Adipocyte (in vitro differentiated cells): ENCODE measurements at regions not wholly inside any gene's neighbourhood (a gene's known extent, or its start where the extent isn't known, plus 50 kb on each side); places are given as distances from the start of the nearest gene placed in this dataset.

Source experiments
- DNase-seq: peaks from one replicate; pipeline ENCODE4 v3.0.0-alpha.2; 2015; ENCODE audit warnings: low read depth
- H3K27me3 ChIP-seq: replicated peaks from 2 replicates; pipeline ENCODE4 v1.7.0; 2013; ENCODE audit warnings: mild to moderate bottlenecking, low read length, moderate library complexity; ENCODE audit not compliant: control insufficient read depth, insufficient read depth
- H3K36me3 ChIP-seq: 2 replicates; pipeline ENCODE4 v1.7.0; 2013; ENCODE audit warnings: low read length, mild to moderate bottlenecking, moderate library complexity; ENCODE audit not compliant: control insufficient read depth, insufficient read depth, severe bottlenecking
- H3K4me1 ChIP-seq: 2 replicates; pipeline ENCODE4 v1.7.0; 2013; ENCODE audit warnings: mild to moderate bottlenecking, low read length, moderate library complexity; ENCODE audit not compliant: control insufficient read depth, insufficient read depth
- H3K4me3 ChIP-seq: 2 replicates; pipeline ENCODE4 v1.7.0; 2013; ENCODE audit warnings: mild to moderate bottlenecking, low read length, moderate library complexity
- H3K9ac ChIP-seq: 2 replicates; pipeline ENCODE4 v1.7.0; 2013; ENCODE audit warnings: mild to moderate bottlenecking, low read length, moderate library complexity
- H3K9me3 ChIP-seq: 2 replicates; pipeline ENCODE4 v1.7.0; 2013; ENCODE audit warnings: mild to moderate bottlenecking, low read length, moderate library complexity; ENCODE audit not compliant: control insufficient read depth

DNA sequence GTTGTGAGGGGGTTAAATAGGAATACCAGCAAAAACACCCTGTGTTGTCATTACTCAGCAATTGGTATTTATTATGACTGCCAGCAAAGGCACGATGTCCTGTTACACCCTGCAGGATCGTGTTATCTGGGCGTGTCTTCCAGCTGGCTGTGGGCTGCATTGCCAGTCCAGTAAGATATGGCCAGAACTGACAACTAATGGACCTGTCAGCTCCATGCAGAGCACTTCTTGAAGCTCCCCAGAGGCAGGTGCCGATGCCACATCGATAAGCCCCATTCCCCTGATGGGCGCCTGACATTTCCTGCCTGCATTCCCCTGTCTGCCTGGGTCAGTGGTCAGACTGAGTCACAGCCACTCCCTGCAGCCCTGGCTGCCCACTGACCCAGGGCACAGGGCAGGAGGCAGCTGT, 79.7 kb upstream of the RASGRF1 start:
- H3K36me3 ChIP-seq = no peaks in the 10 kb centered on the region
- H3K4me3 ChIP-seq = peak overlapping the region; percentile 14
- no peaks in the 10 kb centered on the region for H3K9me3 ChIP-seq
- no peak overlapping the region for H3K9ac ChIP-seq
- peaks cover 24% of the 10 kb centered on the region for H3K27me3 ChIP-seq
- DNase-seq = peak; percentile 22
- peaks cover 15% of the 10 kb centered on the region for H3K4me1 ChIP-seq

DNA sequence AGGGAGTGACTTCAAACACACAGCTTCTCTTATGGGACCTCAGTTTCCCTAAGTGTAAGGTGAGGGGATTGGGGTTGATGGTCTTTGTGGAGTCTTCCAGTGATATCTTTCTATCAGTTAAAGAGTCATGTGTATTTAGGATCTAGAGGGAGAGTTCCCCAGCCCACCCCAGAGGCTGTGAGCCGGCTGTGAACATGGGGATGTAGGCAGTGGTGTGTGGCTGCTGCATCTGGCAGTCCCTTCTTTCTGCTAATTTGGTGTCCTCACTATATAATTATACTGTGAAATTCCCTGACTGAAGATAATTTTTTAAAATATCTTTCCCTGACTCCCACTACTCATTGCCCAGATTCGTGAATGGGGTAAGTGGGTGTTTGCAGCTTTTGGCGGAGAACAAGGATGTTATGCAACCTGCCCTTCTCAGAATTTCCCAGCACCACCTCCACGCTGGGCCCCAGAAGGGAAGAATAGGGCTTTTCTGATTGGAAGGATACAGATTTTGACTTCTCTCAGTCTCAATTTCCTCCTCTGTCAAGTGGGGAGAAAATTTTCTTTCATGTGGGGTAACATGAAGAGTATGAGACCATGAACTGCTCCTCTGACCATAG, 79.0 kb upstream of the RASGRF1 start:
- H3K4me3 ChIP-seq = peak overlapping the region; percentile 14
- H3K9me3 ChIP-seq = no peaks in the 10 kb centered on the region
- H3K27me3 ChIP-seq = peaks cover 19% of the 10 kb centered on the region
- no peak for DNase-seq
- H3K36me3 ChIP-seq = no peaks in the 10 kb centered on the region
- H3K4me1 ChIP-seq = peaks cover 15% of the 10 kb centered on the region
- H3K9ac ChIP-seq = no peak overlapping the region

DNA sequence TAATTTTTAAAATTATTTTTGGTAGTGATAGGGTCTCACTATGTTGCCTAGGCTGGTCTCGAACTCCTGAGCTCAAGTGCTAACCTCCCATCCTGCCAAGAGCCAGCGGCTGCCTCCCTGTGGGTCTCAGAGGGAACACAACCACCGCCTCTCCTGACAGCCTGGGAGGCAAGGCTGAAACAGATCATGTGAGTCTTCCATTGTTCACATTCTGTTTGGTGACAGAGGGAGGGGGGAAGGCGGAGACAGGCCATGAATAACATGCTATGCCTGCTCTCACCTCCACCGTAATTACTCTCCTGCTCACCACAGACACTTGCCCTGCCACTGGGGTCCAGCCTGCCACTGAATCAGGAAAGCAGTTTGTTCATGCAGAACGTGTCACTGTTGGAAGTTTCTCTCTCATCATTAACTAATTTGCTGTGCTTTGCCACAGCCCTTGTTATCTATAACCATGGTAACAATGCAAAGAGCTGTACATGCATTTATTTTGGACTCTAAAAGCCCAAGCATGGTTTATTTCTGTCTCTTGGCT, 78.4 kb upstream of the RASGRF1 start:
- DNase-seq = no peak
- no peaks in the 10 kb centered on the region for H3K9me3 ChIP-seq
- peaks cover 15% of the 10 kb centered on the region for H3K4me1 ChIP-seq
- peaks cover 18% of the 10 kb centered on the region for H3K27me3 ChIP-seq
- no peak overlapping the region for H3K4me3 ChIP-seq
- no peak overlapping the region for H3K9ac ChIP-seq
- H3K36me3 ChIP-seq = no peaks in the 10 kb centered on the region

DNA sequence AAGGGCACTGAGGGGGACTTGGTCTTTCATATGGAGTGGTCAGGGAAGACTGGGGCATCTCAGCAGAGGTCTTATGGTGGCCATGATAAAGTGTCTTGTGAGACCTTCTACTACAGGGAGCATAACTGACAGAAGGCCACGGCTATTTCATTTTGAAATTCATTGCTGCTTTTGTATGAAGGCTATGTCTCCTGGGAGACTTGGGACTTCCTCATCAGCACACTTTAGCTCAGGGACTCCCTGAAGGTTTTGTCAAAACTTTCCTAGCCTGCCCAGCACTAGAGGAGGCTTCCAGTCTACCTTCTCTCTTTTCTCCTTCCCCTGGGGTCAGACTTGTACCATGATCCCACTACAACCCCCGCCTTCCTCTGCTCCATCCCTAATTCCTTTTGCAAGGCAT, 77.2 kb upstream of the RASGRF1 start:
- Histone ChIP-seq H3K9me3 (no peaks in the 10 kb centered on the region), H3K36me3 (no peaks in the 10 kb centered on the region), H3K27me3 (peaks cover 19% of the 10 kb centered on the region), H3K9ac (no peak overlapping the region), H3K4me1 (peaks cover 15% of the 10 kb centered on the region), H3K4me3 (no peak overlapping the region)
- no peak for DNase-seq

DNA sequence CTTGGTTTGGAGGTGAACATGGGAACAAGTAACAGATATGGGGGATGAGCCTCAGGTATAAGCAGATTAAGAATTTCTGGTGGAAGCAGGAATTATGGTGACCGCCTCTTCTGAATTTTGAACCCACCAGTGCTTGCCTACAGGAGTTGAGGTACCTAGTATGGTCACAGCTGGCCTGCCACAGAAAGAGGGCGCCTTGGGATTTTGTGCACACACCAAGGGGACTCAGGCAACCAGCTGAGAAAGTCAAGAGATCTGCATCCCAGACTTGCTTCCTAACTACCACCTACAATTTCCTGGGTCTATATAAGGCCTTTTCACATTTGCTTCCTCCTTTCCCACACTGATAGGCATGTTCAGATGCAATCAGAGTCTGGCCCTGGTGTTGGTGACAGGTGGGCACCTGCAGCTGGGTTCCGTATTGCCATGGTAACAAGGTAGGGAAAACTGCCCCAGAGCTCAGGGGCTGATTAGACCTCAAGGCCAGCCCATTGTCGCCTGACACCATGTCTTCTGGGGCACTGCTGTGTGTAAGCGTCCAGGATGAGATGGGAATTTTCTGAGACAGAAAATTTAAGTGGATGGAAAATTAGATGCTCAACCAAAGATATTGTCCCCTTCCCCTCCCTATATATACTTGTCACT, 75.9 kb upstream of the RASGRF1 start:
- Histone ChIP-seq H3K27me3 (peaks cover 16% of the 10 kb centered on the region), H3K4me1 (peaks cover 22% of the 10 kb centered on the region), H3K36me3 (no peaks in the 10 kb centered on the region), H3K9me3 (no peaks in the 10 kb centered on the region), H3K4me3 (no peak overlapping the region), H3K9ac (no peak overlapping the region)
- DNase-seq = no peak

DNA sequence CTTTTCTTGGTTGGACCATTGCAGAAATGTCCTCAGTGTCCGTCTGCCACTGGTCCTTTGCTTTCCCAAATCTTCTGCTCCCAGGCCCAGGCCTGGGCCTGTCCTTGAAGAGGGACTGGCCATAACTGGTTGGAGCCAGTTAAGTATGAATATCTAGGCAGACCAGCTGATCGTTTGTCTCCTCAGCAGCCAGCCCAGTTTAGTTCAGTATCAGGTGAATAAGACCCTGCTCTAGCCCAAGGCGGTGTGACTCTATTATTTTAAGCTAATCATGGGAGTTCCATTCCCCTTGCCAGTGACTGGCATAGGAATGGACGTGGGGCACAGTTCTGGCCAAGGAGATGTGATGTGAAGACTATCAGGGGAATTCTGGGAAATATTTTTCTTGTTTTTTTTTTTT, 73.9 kb upstream of the RASGRF1 start:
- Histone ChIP-seq H3K9ac (no peak overlapping the region), H3K36me3 (no peaks in the 10 kb centered on the region), H3K9me3 (no peaks in the 10 kb centered on the region), H3K27me3 (peaks cover 14% of the 10 kb centered on the region), H3K4me1 (peaks cover 19% of the 10 kb centered on the region), H3K4me3 (no peak overlapping the region)
- DNase-seq = no peak

DNA sequence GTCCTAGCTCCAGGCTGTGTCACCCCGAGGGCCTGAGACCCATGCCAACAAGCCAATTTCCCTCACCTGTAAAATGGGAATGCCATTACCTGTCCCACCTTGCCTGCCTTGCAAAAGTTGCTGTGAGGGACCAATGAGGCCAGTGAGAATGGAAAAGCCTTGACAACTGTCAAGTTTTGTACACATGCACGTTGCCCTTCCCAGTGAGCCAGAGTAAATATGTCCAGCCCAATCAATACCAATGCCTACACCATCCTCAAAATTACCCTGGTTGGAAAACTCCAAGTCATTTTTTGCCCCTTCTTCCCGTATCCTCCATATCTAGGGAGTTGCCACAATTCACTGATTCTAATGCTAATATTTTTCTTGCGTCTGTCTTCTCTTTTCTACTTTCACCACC, 73.5 kb upstream of the RASGRF1 start:
- H3K4me1 ChIP-seq = peaks cover 16% of the 10 kb centered on the region
- peaks cover 14% of the 10 kb centered on the region for H3K27me3 ChIP-seq

DNA sequence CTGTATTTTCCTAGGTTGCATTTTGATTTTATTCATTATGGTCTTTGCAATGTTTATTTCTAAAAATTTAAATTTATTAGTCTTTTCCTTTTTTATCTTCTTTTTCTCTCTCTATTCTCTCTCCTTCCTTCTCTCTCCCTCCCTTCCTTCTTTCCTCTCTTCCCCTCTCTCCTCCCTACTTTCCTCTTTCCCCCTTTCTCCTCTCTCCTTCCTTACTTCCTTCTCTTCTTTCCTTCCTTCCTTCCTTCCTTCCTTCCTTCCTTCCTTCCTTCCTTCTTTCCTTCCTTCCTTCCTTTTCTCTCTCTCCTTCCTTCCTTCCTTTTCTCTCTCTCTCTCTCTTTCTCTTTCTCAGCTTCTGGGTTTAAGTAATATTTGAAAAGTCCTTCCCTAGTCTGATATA, 72.8 kb upstream of the RASGRF1 start:
- Histone ChIP-seq H3K9me3 (no peaks in the 10 kb centered on the region), H3K36me3 (no peaks in the 10 kb centered on the region), H3K4me1 (peaks cover 16% of the 10 kb centered on the region), H3K9ac (no peak overlapping the region), H3K4me3 (no peak overlapping the region), H3K27me3 (peaks cover 14% of the 10 kb centered on the region)
- no peak for DNase-seq

More for the DNA sequence above, 73.5 kb upstream of the RASGRF1 start:
- H3K9me3 ChIP-seq = no peaks in the 10 kb centered on the region
- no peak overlapping the region for H3K9ac ChIP-seq
- no peak overlapping the region for H3K4me3 ChIP-seq
- DNase-seq = no peak
- no peaks in the 10 kb centered on the region for H3K36me3 ChIP-seq

DNA sequence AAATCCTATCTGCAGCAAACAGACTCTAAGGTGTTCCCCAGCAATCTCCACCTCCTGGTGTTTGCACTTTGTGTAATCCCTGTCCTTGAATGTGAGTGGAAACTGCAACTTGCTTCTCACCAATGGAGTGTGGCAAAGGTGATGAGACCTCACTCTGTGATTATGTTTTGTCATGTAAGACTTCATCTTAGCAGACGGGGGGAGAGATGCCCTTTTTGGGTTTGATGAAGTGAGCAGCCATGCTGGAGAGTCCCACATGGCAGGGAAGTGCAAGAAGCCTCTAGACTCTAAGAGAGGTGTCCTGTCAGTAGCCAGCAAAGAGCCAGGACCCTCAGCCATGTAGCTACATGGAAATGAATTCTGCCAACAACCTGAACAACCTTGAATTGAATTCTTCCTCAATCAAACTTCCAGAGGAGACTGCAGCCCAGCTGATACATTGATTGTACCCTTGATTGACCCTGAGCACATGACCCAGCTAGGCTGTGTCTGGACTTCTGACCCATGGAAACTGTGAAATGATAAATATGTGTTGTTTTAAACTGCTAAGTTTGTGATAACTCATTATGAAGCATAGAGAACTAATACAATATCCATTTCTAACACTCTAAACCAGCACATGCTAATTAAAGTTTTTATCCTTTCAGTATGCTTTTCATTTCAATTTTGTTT, 71.4 kb upstream of the RASGRF1 start:
- Histone ChIP-seq H3K4me1 (peaks cover 16% of the 10 kb centered on the region), H3K9me3 (no peaks in the 10 kb centered on the region), H3K9ac (no peak overlapping the region), H3K36me3 (no peaks in the 10 kb centered on the region), H3K27me3 (peaks cover 19% of the 10 kb centered on the region), H3K4me3 (no peak overlapping the region)
- no peak for DNase-seq

DNA sequence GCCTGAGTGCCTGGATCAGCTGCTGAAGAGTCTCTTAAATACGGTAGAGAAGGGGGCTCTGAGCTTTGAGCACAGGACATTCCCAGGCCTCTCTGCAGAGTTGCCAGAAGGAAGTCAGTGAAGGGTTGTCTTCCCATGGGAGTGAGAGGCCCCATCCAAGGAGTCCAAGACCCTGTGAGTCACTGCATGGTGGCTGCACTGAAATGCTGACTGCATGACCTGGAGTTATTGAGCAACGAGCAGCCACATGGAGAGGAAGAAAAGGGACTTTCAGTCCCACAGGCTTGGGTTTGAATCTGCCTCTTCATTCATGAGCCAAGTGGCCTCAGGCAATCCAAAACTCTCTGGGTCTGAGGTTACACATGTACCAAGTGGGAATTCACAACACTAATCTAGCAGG, 69.6 kb upstream of the RASGRF1 start:
- H3K36me3 ChIP-seq = no peaks in the 10 kb centered on the region
- H3K27me3 ChIP-seq = peaks cover 31% of the 10 kb centered on the region
- peaks cover 16% of the 10 kb centered on the region for H3K4me1 ChIP-seq
- H3K4me3 ChIP-seq = no peak overlapping the region
- H3K9me3 ChIP-seq = no peaks in the 10 kb centered on the region
- H3K9ac ChIP-seq = no peak overlapping the region
- DNase-seq = no peak
